Breast epithelium (tissue), 3 donors: ENCODE measurements at regions not wholly inside any gene's neighbourhood (a gene's known extent, or its start where the extent isn't known, plus 50 kb on each side); places are given as distances from the start of the nearest gene placed in this dataset.

ENCODE experiments used
- POLR2A ChIP-seq: fragments of 450-650 bp; IDR thresholded peaks from one replicate; pipeline ENCODE4 v1.6.1; 2016; ENCODE audit warnings: antibody characterized with exemption, mild to moderate bottlenecking, moderate library complexity
- TF ChIP-seq, protein P1 (sequence below), 3 donors: fragments of 450-650 bp; IDR thresholded peaks; one replicate each; pipeline ENCODE4 v1.5.1; 2016 to 2017; ENCODE audit warnings: antibody characterized with exemption in 3 of 3, mild to moderate bottlenecking in 3 of 3, moderate library complexity in 3 of 3

DNA sequence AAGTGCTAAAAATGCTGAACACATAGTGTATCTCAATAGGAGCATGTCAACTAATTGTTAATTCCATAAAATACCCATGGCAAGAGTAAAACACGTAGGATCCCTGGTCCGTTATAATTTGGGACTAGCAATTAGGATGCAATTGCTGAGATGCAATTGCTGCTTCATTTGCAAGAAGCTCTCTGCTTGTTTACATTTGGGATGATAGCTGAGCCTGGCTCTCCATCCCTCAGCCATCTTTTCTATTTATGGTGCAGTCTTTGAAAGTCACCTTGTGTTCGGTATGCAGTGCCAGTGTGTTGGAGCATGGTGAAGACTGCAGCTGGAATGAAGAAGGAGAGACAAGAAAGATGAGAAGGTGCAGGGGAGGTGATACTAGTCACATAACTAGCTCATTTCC, 191.3 kb downstream of the SNX10 start:
- TF ChIP-seq, protein P1, sequence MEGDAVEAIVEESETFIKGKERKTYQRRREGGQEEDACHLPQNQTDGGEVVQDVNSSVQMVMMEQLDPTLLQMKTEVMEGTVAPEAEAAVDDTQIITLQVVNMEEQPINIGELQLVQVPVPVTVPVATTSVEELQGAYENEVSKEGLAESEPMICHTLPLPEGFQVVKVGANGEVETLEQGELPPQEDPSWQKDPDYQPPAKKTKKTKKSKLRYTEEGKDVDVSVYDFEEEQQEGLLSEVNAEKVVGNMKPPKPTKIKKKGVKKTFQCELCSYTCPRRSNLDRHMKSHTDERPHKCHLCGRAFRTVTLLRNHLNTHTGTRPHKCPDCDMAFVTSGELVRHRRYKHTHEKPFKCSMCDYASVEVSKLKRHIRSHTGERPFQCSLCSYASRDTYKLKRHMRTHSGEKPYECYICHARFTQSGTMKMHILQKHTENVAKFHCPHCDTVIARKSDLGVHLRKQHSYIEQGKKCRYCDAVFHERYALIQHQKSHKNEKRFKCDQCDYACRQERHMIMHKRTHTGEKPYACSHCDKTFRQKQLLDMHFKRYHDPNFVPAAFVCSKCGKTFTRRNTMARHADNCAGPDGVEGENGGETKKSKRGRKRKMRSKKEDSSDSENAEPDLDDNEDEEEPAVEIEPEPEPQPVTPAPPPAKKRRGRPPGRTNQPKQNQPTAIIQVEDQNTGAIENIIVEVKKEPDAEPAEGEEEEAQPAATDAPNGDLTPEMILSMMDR (IDR thresholded peaks at IDR 0.05) = no peak
- no peak for TF ChIP-seq POLR2A
